ENCODE measurements at regions not wholly inside any gene's neighbourhood (a gene's known extent, or its start where the extent isn't known, plus 50 kb on each side); places are given as distances from the start of the nearest gene placed in this dataset.
A peak's percentile ranks its signal among the peaks of the same experiment; 100 is the strongest.

- TF ChIP-seq REST (tag by site-specific recombination; IDR thresholded peaks at IDR 0.05) (no peak), ZNF549 (tag by site-specific recombination; IDR thresholded peaks at IDR 0.05) (no peak), ZNF501 (tag by site-specific recombination; IDR thresholded peaks at IDR 0.05) (no peak; the same call in 1 of the 2 replicates), ZNF19 (tag by site-specific recombination; IDR thresholded peaks at IDR 0.05; ENCODE audit: low read depth) (peak; percentile 93), GLI4 (tag by site-specific recombination; IDR thresholded peaks at IDR 0.05) (0 out of 2 replicates have a peak, but pooled peaks have one; percentile 6), ZNF174 (tag by site-specific recombination; IDR thresholded peaks at IDR 0.05) (no peak), YY1 (tag by site-specific recombination; IDR thresholded peaks at IDR 0.05) (no peak), HOXD13 (CRISPR knock-in tag; IDR thresholded peaks at IDR 0.05; ENCODE audit: borderline replicate concordance) (no peak), MZF1 (tag by site-specific recombination; IDR thresholded peaks at IDR 0.05; ENCODE audit: borderline replicate concordance) (peak; percentile 98), SALL2 (tag by site-specific recombination; IDR thresholded peaks at IDR 0.05; ENCODE audit: borderline replicate concordance) (no peak), ZNF350 (tag by site-specific recombination; IDR thresholded peaks at IDR 0.05) (no peak), ZNF529 (tag by site-specific recombination; IDR thresholded peaks at IDR 0.05; ENCODE audit: insufficient replicate concordance) (no peak), ZBTB20 (tag by site-specific recombination; IDR thresholded peaks at IDR 0.05) (peak; percentile 42), ZFP41 (tag by site-specific recombination; IDR thresholded peaks at IDR 0.05; ENCODE audit: borderline replicate concordance) (no peak), ZNF341 (tag by site-specific recombination; IDR thresholded peaks at IDR 0.05; ENCODE audit: low read depth) (no peak), ZNF18 (tag by site-specific recombination; IDR thresholded peaks at IDR 0.05) (no peak), ZNF292 (tag by site-specific recombination; IDR thresholded peaks at IDR 0.05; ENCODE audit: borderline replicate concordance, low read depth) (no peak), OSR2 (tag by site-specific recombination; IDR thresholded peaks at IDR 0.05) (peak; percentile 67), ZNF366 (tag by site-specific recombination; conservative IDR thresholded peaks at IDR 0.05) (peak; percentile 54), ZNF677 (tag by site-specific recombination; IDR thresholded peaks at IDR 0.05) (no peak), HOXA7 (CRISPR knock-in tag; IDR thresholded peaks at IDR 0.05; ENCODE audit: borderline replicate concordance) (no peak), ZBTB8A (tag by site-specific recombination; IDR thresholded peaks at IDR 0.05) (peak; percentile 72), ZNF16 (tag by site-specific recombination; IDR thresholded peaks at IDR 0.05; ENCODE audit: low read depth) (peak; percentile 14; the same call in 1 of the 2 replicates), ZNF707 (tag by site-specific recombination; IDR thresholded peaks at IDR 0.05) (no peak), ZIC2 (tag by site-specific recombination; IDR thresholded peaks at IDR 0.05) (0 out of 2 replicates have a peak, but pooled peaks have one; percentile 6), ZNF423 (tag by site-specific recombination; IDR thresholded peaks at IDR 0.05) (no peak), ZNF391 (tag by site-specific recombination; IDR thresholded peaks at IDR 0.05; ENCODE audit: borderline replicate concordance, low read depth) (no peak), ZBTB49 (tag by site-specific recombination; IDR thresholded peaks at IDR 0.05; ENCODE audit: low read depth) (no peak), ZNF133 (tag by site-specific recombination; IDR thresholded peaks at IDR 0.05) (peak; percentile 73), ZNF202 (tag by site-specific recombination; IDR thresholded peaks at IDR 0.05; ENCODE audit: borderline replicate concordance) (no peak), GLIS1 (tag by site-specific recombination; IDR thresholded peaks at IDR 0.05) (no peak), ZNF791 (tag by site-specific recombination; IDR thresholded peaks at IDR 0.05) (no peak), ZNF623 (tag by site-specific recombination; IDR thresholded peaks at IDR 0.05) (no peak), ZNF513 (tag by site-specific recombination; IDR thresholded peaks at IDR 0.05) (no peak)
These were observed 188.2 kb downstream of the ZBTB18 start (continued) for GRCh38 chr1:244239261-244239770.
